IMR-90 (cell line): ENCODE measurements at regions not wholly inside any gene's neighbourhood (a gene's known extent, or its start where the extent isn't known, plus 50 kb on each side); places are given as distances from the start of the nearest gene placed in this dataset.

Experiments
- ATAC-seq: fragments of 200-7000 bp; cut with Tn5 transposase; 2 replicates; pipeline ENCODE4 v1.9.1; 2020; ENCODE audit warnings: low read depth, mild to moderate bottlenecking, moderate library complexity
- BruUV-seq: library from RNA; stranded (reverse); fragments of 400-500 nt; replicated peaks from 2 replicates; lab custom pipeline; 2021; lab: Mats Ljungman, UMichigan
- CTCF ChIA-PET: fragments of 300-600 bp; formaldehyde crosslinking; extraction: SDS; loops from one replicate; lab custom pipeline; 2021; ENCODE audit warnings: antibody characterized with exemption; lab: Yijun Ruan, JAX
- POLR2A ChIA-PET: fragments of 300-600 bp; sonication (Branson Sonifier 250); formaldehyde crosslinking; loops from one replicate; lab custom pipeline; 2022; ENCODE audit warnings: antibody characterized with exemption; ENCODE audit not compliant: unreplicated experiment; lab: Charles Lee
- DNase-seq: peaks from one replicate; pipeline ENCODE4 v3.0.0; 2013
- H2AFZ ChIP-seq: replicated peaks from 2 replicates; pipeline ENCODE3; 2013; ENCODE audit warnings: low read length, mild to moderate bottlenecking; ENCODE audit not compliant: poor library complexity
- H2AK5ac ChIP-seq: 2 replicates; pipeline ENCODE4 v1.6.1; 2013; ENCODE audit warnings: low read depth, low read length, inconsistent platforms
- H2AK9ac ChIP-seq: replicated peaks from 2 replicates; pipeline ENCODE3; 2013; ENCODE audit warnings: mild to moderate bottlenecking, low read depth, low read length, moderate library complexity; ENCODE audit not compliant: poor library complexity
- H2BK120ac ChIP-seq: 2 replicates; pipeline ENCODE4 v1.6.1; 2013; ENCODE audit warnings: low read depth, low read length, inconsistent platforms
- H2BK15ac ChIP-seq: 3 replicates; pipeline ENCODE4 v1.6.1; 2013; ENCODE audit warnings: low read depth, low read length, inconsistent platforms
- H2BK20ac ChIP-seq: 2 replicates; pipeline ENCODE4 v1.6.1; 2013; ENCODE audit warnings: low read depth, mild to moderate bottlenecking, inconsistent platforms, low read length, moderate library complexity
- H2BK5ac ChIP-seq: 2 replicates; pipeline ENCODE4 v1.6.1; 2013; ENCODE audit warnings: mild to moderate bottlenecking, low read depth, low read length, inconsistent platforms; ENCODE audit not compliant: poor library complexity, severe bottlenecking
- H3K14ac ChIP-seq: replicated peaks from 2 replicates; pipeline ENCODE4 v1.6.1; 2013; ENCODE audit warnings: low read depth, low read length, inconsistent platforms
- H3K18ac ChIP-seq: 2 replicates; pipeline ENCODE4 v1.6.1; 2013; ENCODE audit warnings: low read depth, low read length, control low read depth
- H3K23ac ChIP-seq: 2 replicates; pipeline ENCODE4 v1.6.1; 2013; ENCODE audit warnings: low read depth, low read length, inconsistent platforms
- H3K27ac ChIP-seq: 2 replicates; pipeline ENCODE4 v1.5.1; 2013; ENCODE audit warnings: mild to moderate bottlenecking, control low read depth, low read length; ENCODE audit not compliant: insufficient read depth
- H3K27me3 ChIP-seq: 2 replicates; pipeline ENCODE4 v1.6.1; 2013; ENCODE audit warnings: low read length; ENCODE audit not compliant: control insufficient read depth, insufficient read depth
- H3K36me3 ChIP-seq: 2 replicates; pipeline ENCODE4 v1.6.1; 2013; ENCODE audit warnings: low read length, mixed read lengths; ENCODE audit not compliant: control insufficient read depth, insufficient read depth
- H3K4ac ChIP-seq: 2 replicates; pipeline ENCODE4 v1.6.1; 2013; ENCODE audit warnings: low read depth, low read length, inconsistent platforms
- H3K4me1 ChIP-seq: 2 replicates; pipeline ENCODE4 v1.6.1; 2013; ENCODE audit warnings: low read length, mixed read lengths; ENCODE audit not compliant: control insufficient read depth, insufficient read depth
- H3K4me2 ChIP-seq: 2 replicates; pipeline ENCODE4 v1.6.1; 2013; ENCODE audit warnings: low read depth, mild to moderate bottlenecking, control low read depth, low read length, moderate library complexity
- H3K4me3 ChIP-seq: 2 replicates; pipeline ENCODE4 v1.5.1; 2013; ENCODE audit warnings: low read depth, mild to moderate bottlenecking, control low read depth, low read length, moderate library complexity; ENCODE audit not compliant: insufficient read depth
- H3K56ac ChIP-seq: 2 replicates; pipeline ENCODE4 v1.6.1; 2013; ENCODE audit warnings: low read length, inconsistent platforms; ENCODE audit not compliant: insufficient read depth; ENCODE audit errors: extremely low read depth
- H3K79me1 ChIP-seq, 2 experiments: 2 replicates each; pipeline ENCODE4 v1.6.1; 2013; ENCODE audit warnings: low read length in 2 of 2, inconsistent platforms in 1 of 2, low read depth in 1 of 2
- H3K9ac ChIP-seq: 2 replicates; pipeline ENCODE4 v1.6.1; 2013; ENCODE audit warnings: low read depth, low read length, control low read depth
- H3K9me1 ChIP-seq: 2 replicates; pipeline ENCODE4 v1.6.1; 2013; ENCODE audit warnings: low read length, inconsistent platforms; ENCODE audit not compliant: insufficient read depth
- H3K9me3 ChIP-seq: 2 replicates; pipeline ENCODE4 v1.6.1; 2013; ENCODE audit warnings: low read length; ENCODE audit not compliant: control insufficient read depth, insufficient read depth
- H4K20me1 ChIP-seq: 2 replicates; pipeline ENCODE4 v1.6.1; 2013; ENCODE audit warnings: low read length, inconsistent platforms; ENCODE audit not compliant: insufficient read depth
- H4K5ac ChIP-seq: 2 replicates; pipeline ENCODE4 v1.6.1; 2013; ENCODE audit warnings: mild to moderate bottlenecking, low read depth, low read length, control low read depth
- H4K8ac ChIP-seq, 2 experiments: 2 replicates each; pipeline ENCODE4 v1.6.1; 2013; ENCODE audit warnings: low read depth in 2 of 2, low read length in 2 of 2, control low read depth in 1 of 2, inconsistent platforms in 1 of 2
- H4K91ac ChIP-seq: 2 replicates; pipeline ENCODE4 v1.6.1; 2013; ENCODE audit warnings: low read depth, low read length, inconsistent platforms; ENCODE audit not compliant: insufficient read depth
- BHLHE40 ChIP-seq: fragments of 150-350 bp; IDR thresholded peaks from 2 replicates; pipeline ENCODE4 v1.6.1; 2016; ENCODE audit warnings: mild to moderate bottlenecking, low read depth, low read length
- CEBPB ChIP-seq: IDR thresholded peaks from 2 replicates; pipeline ENCODE4 v1.6.1; 2012; ENCODE audit warnings: low read depth, low read length, improper control_type of control experiment
- CHD1 ChIP-seq: IDR thresholded peaks from 2 replicates; pipeline ENCODE4 v1.6.1; 2012; ENCODE audit warnings: low read depth, low read length, improper control_type of control experiment
- CTCF ChIP-seq: conservative IDR thresholded peaks from 2 replicates; pipeline ENCODE4 v1.5.1; 2012; ENCODE audit warnings: mild to moderate bottlenecking, low read depth, low read length, improper control_type of control experiment
- ELK1 ChIP-seq: fragments of 150-350 bp; IDR thresholded peaks from 2 replicates; pipeline ENCODE4 v1.6.1; 2016; ENCODE audit warnings: low read depth, mild to moderate bottlenecking, low read length, moderate library complexity, borderline replicate concordance
- FOS ChIP-seq: fragments of 150-350 bp; IDR thresholded peaks from 2 replicates; pipeline ENCODE4 v1.6.1; 2016; ENCODE audit warnings: low read depth, low read length
- MAFK ChIP-seq: IDR thresholded peaks from 2 replicates; pipeline ENCODE4 v1.6.1; 2012; ENCODE audit warnings: low read depth, low read length, improper control_type of control experiment
- MAZ ChIP-seq: IDR thresholded peaks from 2 replicates; pipeline ENCODE4 v1.6.1; 2012; ENCODE audit warnings: low read depth, mild to moderate bottlenecking, low read length, improper control_type of control experiment, moderate library complexity, borderline replicate concordance
- MXI1 ChIP-seq: IDR thresholded peaks from 2 replicates; pipeline ENCODE4 v1.6.1; 2012; ENCODE audit warnings: low read depth, mild to moderate bottlenecking, low read length, moderate library complexity, borderline replicate concordance
- NFE2L2 ChIP-seq: fragments of 150-350 bp; IDR thresholded peaks from 2 replicates; pipeline ENCODE4 v1.6.1; 2016; ENCODE audit warnings: low read depth, mild to moderate bottlenecking, low read length
- POLR2A ChIP-seq: IDR thresholded peaks from 2 replicates; pipeline ENCODE4 v1.6.1; 2012; ENCODE audit warnings: mild to moderate bottlenecking, low read depth, low read length
- RAD21 ChIP-seq: IDR thresholded peaks from 2 replicates; pipeline ENCODE4 v1.6.1; 2012; ENCODE audit warnings: low read length, improper control_type of control experiment
- RCOR1 ChIP-seq: IDR thresholded peaks from 2 replicates; pipeline ENCODE4 v1.6.1; 2012; ENCODE audit warnings: mild to moderate bottlenecking, low read length, improper control_type of control experiment; ENCODE audit not compliant: insufficient replicate concordance
- RFX5 ChIP-seq: IDR thresholded peaks from 2 replicates; pipeline ENCODE4 v1.8.0; 2012; ENCODE audit warnings: low read depth, mild to moderate bottlenecking, low read length, moderate library complexity
- SMC3 ChIP-seq: fragments of 150-350 bp; IDR thresholded peaks from 2 replicates; pipeline ENCODE4 v1.6.1; 2016; ENCODE audit warnings: low read depth, mild to moderate bottlenecking, antibody characterized with exemption, low read length, moderate library complexity
- USF2 ChIP-seq: fragments of 150-350 bp; IDR thresholded peaks from 2 replicates; pipeline ENCODE4 v1.6.1; 2017; ENCODE audit warnings: mild to moderate bottlenecking, antibody characterized with exemption, low read length, low read depth
- WGBS, 2 experiments: methylation state at CpG; one replicate each; pipeline versions ENCODE4 v1.1.5 to v1.1.7; 2013; ENCODE audit warnings: missing lambda C conversion rate in 2 of 2; ENCODE audit not compliant: insufficient read length in 1 of 2; ENCODE audit errors: extremely low coverage in 2 of 2; 5-methylcytosine and 5-hydroxymethylcytosine counted together
- dilution Hi-C: fragments of 300-500 bp; cut with HindIII; formaldehyde crosslinking; loops from one replicate; pipeline ENCODE4 v1.14.3; 2018; ENCODE audit warnings: low sequenced_read_pairs; ENCODE audit not compliant: unreplicated experiment
- in situ Hi-C: fragments of 300-500 bp; cut with MboI; formaldehyde crosslinking; loops from 3 replicates; pipeline ENCODE4 v1.14.3; 2019; ENCODE audit warnings: low sequenced_read_pairs, inconsistent platforms, mixed read lengths
- intact Hi-C: fragments of 100-400 bp; cut with micrococcal nuclease; formaldehyde crosslinking; loops from 2 replicates; pipeline ENCODE4 v1.10.0; 2022

- ATAC-seq (no peak), DNase-seq (no peak)
- Histone ChIP-seq H4K5ac (no peak overlapping the region), H3K27me3 (peaks cover 18% of the 10 kb centered on the region; the same call in 1 of the 2 replicates), H3K56ac (no peak overlapping the region), H2BK20ac (no peak overlapping the region), H3K9ac (no peak overlapping the region), H3K23ac (no peak overlapping the region), H2AK9ac (no peak overlapping the region), H3K79me1 (no peaks in the 10 kb centered on the region), H3K14ac (no peak overlapping the region), H3K4me2 (no peak overlapping the region), H4K20me1 (no peaks in the 10 kb centered on the region), H3K9me1 (no peaks in the 10 kb centered on the region), H3K36me3 (no peaks in the 10 kb centered on the region), H4K91ac (no peak overlapping the region), H4K8ac (no peak overlapping the region), H2BK15ac (no peak overlapping the region), H3K18ac (no peak overlapping the region), H3K4me1 (no peaks in the 10 kb centered on the region), H3K4me3 (no peak overlapping the region), H2BK5ac (no peak overlapping the region), H3K9me3 (no peaks in the 10 kb centered on the region), H2AFZ (no peak overlapping the region), H3K4ac (no peak overlapping the region), H2BK120ac (no peak overlapping the region), H3K27ac (no peak overlapping the region), H2AK5ac (no peak overlapping the region)
- in situ Hi-C loops, result no loop called here
- TF ChIP-seq SMC3 (no peak), MAZ (no peak), FOS (no peak), CEBPB (no peak), RAD21 (no peak), MXI1 (no peak), CHD1 (no peak), BHLHE40 (no peak), NFE2L2 (no peak), ELK1 (no peak), MAFK (no peak), POLR2A (no peak), CTCF (no peak), USF2 (no peak), RFX5 (no peak), RCOR1 (no peak)
- ChIA-PET CTCF (no interaction called here), POLR2A (no interaction called here)
- intact Hi-C loops, result no loop called here
- WGBS, 2 experiments, result 93% methylated on average over 3 of the region's 3 CpGs; no CpG with 5 or more reads in 1 of the 2 experiments
- dilution Hi-C loops, result no loop called here
- BruUV-seq, result no TSS peak
Observed at GRCh38 chr10:33753389-33753788, 418.9 kb upstream of the NRP1 start.
